ENCODE measurements at regions not wholly inside any gene's neighbourhood (a gene's known extent, or its start where the extent isn't known, plus 50 kb on each side); places are given as distances from the start of the nearest gene placed in this dataset.

DNA sequence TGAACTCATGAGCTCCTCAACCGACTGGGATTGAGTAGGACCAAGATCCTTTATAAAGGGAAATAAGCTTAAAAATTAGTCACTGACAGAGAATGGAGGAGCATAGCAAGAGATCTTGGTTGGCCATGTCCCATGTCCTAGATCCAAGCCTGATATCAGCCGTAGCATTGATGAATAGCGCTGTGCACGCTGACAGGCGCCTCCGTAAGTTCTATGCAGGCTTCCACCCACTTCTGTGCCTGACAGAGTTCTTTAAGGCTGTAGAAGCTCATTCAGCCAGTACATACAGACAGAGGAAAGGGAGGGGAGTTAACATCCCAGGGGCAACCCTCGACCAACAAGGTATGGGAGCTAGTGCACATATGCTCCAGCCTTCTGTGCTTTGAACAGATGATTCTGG lies 251.7 kb upstream of the TBC1D5 start:
- H3K27ac Mint-ChIP-seq = no peak overlapping the region

GRCh38 chr3:17990390-17990789 lies 248.0 kb upstream of the TBC1D5 start:
- TF ChIP-seq, protein P1, sequence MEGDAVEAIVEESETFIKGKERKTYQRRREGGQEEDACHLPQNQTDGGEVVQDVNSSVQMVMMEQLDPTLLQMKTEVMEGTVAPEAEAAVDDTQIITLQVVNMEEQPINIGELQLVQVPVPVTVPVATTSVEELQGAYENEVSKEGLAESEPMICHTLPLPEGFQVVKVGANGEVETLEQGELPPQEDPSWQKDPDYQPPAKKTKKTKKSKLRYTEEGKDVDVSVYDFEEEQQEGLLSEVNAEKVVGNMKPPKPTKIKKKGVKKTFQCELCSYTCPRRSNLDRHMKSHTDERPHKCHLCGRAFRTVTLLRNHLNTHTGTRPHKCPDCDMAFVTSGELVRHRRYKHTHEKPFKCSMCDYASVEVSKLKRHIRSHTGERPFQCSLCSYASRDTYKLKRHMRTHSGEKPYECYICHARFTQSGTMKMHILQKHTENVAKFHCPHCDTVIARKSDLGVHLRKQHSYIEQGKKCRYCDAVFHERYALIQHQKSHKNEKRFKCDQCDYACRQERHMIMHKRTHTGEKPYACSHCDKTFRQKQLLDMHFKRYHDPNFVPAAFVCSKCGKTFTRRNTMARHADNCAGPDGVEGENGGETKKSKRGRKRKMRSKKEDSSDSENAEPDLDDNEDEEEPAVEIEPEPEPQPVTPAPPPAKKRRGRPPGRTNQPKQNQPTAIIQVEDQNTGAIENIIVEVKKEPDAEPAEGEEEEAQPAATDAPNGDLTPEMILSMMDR (IDR thresholded peaks at IDR 0.05) = no peak
- DNase-seq (no peak), ATAC-seq (ENCODE audit: low read depth) (no peak)
- H3K4me1 Mint-ChIP-seq = no peaks in the 10 kb centered on the region
- ChIA-PET CTCF (no interaction called here), POLR2A (no interaction called here)
- peaks cover 4% of the 10 kb centered on the region for H3K27me3 Mint-ChIP-seq
- intact Hi-C loops (cut with micrococcal nuclease) = loop anchor here (10.0 kb wide), 1 partner anchor 304 kb away; no protein-coding TSS in a partner anchor
- no peaks in the 10 kb centered on the region for H3K36me3 Mint-ChIP-seq (ENCODE audit: low read depth)
- no peak overlapping the region for H3K27ac Mint-ChIP-seq
- H3K9me3 Mint-ChIP-seq = no peaks in the 10 kb centered on the region
- no peak overlapping the region for H3K4me3 Mint-ChIP-seq

More for the DNA sequence above, 251.7 kb upstream of the TBC1D5 start:
- ChIA-PET POLR2A (no interaction called here), CTCF (no interaction called here)
- TF ChIP-seq, protein P1 (IDR thresholded peaks at IDR 0.05) = no peak
- DNase-seq (no peak), ATAC-seq (ENCODE audit: low read depth) (no peak)
- Mint-ChIP-seq H3K9me3 (no peaks in the 10 kb centered on the region), H3K36me3 (ENCODE audit: low read depth) (no peaks in the 10 kb centered on the region), H3K4me1 (no peaks in the 10 kb centered on the region), H3K4me3 (no peak overlapping the region), H3K27me3 (peaks cover 2% of the 10 kb centered on the region)
- intact Hi-C loops (cut with micrococcal nuclease) = loop anchor here (10.0 kb wide), 1 partner anchor 301 kb away; no protein-coding TSS in a partner anchor

- CTCF ChIA-PET = interaction anchor here (0.7 kb wide), 1 partner anchor 283 kb away, joined by 3 read pairs; no protein-coding TSS in a partner anchor
- Mint-ChIP-seq H3K4me1 (no peaks in the 10 kb centered on the region), H3K27ac (no peak overlapping the region), H3K9me3 (no peaks in the 10 kb centered on the region), H3K4me3 (no peak overlapping the region), H3K36me3 (ENCODE audit: low read depth) (no peaks in the 10 kb centered on the region), H3K27me3 (peaks cover 7% of the 10 kb centered on the region)
- ATAC-seq (ENCODE audit: low read depth) (no peak), DNase-seq (no peak)
- intact Hi-C loops (cut with micrococcal nuclease) = no loop called here
- TF ChIP-seq, protein P1 (IDR thresholded peaks at IDR 0.05) = no peak
- POLR2A ChIA-PET = no interaction called here
Observed at GRCh38 chr3:17986348-17986816, 244.0 kb upstream of the TBC1D5 start.

DNA sequence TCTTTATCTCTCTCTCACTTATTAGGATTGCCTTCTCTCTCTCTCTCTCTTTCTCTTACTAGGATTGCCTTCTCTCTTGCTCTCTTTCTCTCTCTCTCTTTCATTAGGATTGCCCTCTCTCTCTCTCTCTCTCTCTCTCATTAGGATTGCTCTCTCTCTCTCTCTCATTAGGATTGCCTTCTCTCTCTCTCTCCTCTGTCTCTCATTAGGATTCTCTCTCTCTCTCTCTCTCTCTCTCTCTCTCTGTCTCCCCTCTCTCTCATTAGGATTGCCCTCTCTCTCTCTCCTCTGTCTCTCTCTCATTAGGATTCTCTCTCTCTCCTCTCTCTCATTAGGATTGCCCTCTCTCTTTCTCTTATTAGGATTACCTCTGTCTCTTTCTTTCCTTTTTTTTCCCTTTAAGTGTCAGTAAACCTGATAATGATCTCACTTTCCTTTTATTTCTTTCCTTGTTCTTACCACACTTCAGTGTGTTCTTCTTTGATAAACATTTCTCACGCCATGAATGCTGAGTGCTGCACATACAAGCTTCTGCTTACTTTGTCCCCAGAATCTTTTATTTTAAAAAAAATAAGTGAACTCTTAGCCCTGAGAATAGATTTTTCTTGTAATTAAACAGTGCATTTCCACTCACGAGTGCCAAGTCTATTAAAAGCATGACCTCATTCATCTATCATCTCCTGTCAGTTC lies 243.4 kb upstream of the TBC1D5 start:
- intact Hi-C loops (cut with micrococcal nuclease) = no loop called here
- H3K27ac Mint-ChIP-seq = no peak overlapping the region
- DNase-seq (no peak), ATAC-seq (ENCODE audit: low read depth) (no peak)
- no peaks in the 10 kb centered on the region for H3K4me1 Mint-ChIP-seq
- TF ChIP-seq, protein P1 (IDR thresholded peaks at IDR 0.05) = no peak
- H3K36me3 Mint-ChIP-seq (ENCODE audit: low read depth) = no peaks in the 10 kb centered on the region
- H3K9me3 Mint-ChIP-seq = no peaks in the 10 kb centered on the region
- ChIA-PET CTCF (interaction anchor here (0.7 kb wide), 1 partner anchor 283 kb away, joined by 3 read pairs; no protein-coding TSS in a partner anchor), POLR2A (no interaction called here)
- H3K27me3 Mint-ChIP-seq = peaks cover 10% of the 10 kb centered on the region
- no peak overlapping the region for H3K4me3 Mint-ChIP-seq

DNA sequence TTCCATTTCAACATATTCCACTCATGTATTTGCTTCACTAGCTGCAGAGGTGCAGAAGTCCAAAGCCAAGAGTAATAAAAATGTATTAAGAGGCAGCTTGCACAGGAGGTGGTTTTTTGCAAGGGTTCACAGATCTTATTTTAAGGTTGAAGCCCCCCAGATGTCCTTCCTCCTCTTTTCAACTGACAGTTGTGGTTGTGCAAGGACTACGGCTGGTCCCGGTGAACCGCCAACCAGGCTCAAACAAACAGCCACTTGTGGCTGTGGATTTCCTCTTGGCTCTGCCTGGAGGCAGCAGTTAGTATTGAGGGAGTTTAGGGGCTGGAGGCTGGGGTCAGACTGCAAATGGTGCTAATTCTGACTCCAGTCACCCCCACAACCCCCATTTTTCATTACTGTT lies 240.7 kb upstream of the TBC1D5 start:
- ChIA-PET CTCF (no interaction called here), POLR2A (no interaction called here)
- Mint-ChIP-seq H3K27me3 (peaks cover 11% of the 10 kb centered on the region), H3K36me3 (ENCODE audit: low read depth) (no peaks in the 10 kb centered on the region), H3K27ac (no peak overlapping the region), H3K4me1 (no peaks in the 10 kb centered on the region), H3K4me3 (no peak overlapping the region), H3K9me3 (no peaks in the 10 kb centered on the region)
- ATAC-seq (ENCODE audit: low read depth) (no peak), DNase-seq (no peak)
- TF ChIP-seq, protein P1 (IDR thresholded peaks at IDR 0.05) = no peak
- intact Hi-C loops (cut with micrococcal nuclease) = no loop called here
